ENCODE measurements at regions not wholly inside any gene's neighbourhood (a gene's known extent, or its start where the extent isn't known, plus 50 kb on each side); places are given as distances from the start of the nearest gene placed in this dataset.
"Not testable (repeated sequence)": the region's sequence is repeated elsewhere in the genome, so short reads cannot be mapped to it uniquely, and the experiment has no call there.

DNA sequence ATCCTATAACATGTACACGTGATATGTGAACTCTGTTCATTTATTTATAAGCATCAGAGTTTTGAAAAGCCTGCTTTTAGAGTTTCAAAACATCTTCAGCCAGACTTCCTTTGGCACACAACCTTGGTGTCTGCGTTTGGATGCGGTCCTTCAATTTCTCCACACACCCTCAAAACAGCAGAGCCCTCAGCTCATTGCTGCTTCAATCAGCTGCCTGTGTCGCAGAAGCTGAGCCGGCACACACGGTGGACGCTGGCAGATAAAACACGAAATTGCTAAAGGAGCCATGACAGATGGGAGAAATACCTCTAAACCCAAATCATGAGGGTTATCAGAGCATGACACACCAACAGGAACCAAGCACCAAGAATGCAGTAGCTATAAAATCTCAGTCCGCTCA lies 396.4 kb upstream of the AKR1E2 start:
- no peak for DNase-seq

DNA sequence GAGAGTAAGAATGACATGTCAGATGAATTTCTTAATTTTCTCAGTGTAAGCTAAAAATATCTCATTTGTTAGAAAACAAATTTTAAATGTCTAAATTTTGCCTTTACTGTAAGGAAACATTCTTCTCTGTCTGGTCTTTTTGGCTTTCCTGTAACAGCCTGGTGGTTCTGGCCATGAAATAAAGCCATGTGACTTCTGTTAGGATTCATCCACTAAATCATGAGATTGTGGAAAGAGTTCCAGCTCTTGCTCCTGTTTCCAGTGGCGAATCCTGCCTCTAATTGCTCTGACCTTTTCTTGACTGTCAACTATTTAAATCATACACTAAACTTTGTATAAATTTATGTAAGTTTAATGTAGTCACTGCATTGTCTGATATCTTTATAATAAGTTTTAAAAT lies 398.5 kb upstream of the AKR1E2 start:
- DNase-seq: no peak

DNA sequence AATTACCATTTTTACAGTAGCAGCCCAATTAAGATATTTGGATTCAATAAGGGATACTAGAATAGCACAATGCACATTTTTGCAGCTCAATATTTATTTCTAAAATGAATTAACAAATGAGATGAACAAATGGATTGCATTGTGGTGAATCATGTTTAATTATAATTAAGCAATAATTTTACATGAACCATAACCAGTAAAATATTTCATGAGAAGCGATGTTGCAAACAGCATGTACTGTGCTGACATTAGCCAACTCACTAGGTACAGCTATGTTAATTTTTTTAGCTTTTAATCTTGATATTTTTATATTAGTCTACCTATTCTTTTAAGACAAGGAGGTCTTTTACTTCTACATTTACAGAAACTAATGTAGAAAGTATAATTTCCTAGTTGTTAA lies 399.1 kb upstream of the AKR1E2 start:
- DNase-seq: no peak

DNA sequence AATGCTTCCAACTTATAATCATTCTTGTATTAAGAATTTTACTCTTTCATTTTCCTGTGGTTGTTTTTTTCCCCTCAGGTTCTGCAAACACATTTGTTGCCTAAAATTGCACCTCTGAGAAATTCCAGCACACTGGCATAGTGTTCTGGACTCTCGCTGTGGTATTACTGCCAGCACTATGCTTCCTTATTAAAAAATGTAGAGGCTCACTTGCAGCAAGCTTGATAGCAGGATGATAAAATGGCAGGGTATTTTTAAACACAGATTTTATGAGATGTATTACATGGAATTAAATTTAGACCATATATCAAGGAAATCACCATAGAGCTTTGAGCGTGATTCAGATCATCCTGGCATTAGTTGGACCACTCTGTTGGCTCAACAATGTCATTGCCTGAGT lies 416.7 kb upstream of the AKR1E2 start:
- DNase-seq: no peak

GRCh38 chr10:4407783-4408182 lies 418.2 kb upstream of the AKR1E2 start:
- peak; percentile 88 for DNase-seq

GRCh38 chr10:4405828-4406227 lies 420.2 kb upstream of the AKR1E2 start:
- DNase-seq: no peak

GRCh38 chr10:4403638-4404252 lies 422.3 kb upstream of the AKR1E2 start:
- DNase-seq: no peak

DNA sequence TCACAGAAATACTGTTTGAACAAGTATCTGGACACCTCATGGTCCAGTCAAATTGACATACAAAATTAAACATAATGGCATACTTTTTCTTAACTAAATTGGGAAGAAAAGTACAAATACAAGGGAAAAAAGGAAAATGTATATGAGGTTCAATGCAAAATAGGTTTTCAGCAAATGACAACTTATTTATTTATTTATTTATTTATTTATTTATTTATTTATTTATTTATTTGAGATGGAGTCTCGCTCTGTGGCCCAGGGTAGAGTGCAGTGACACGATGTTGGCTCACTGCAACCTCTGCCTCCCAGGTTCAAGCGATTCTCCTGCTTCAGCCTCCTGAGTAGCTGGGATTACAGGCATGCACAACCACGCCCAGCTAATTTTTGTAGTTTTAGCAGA lies 424.9 kb upstream of the AKR1E2 start:
- not testable (repeated sequence) for DNase-seq

DNA sequence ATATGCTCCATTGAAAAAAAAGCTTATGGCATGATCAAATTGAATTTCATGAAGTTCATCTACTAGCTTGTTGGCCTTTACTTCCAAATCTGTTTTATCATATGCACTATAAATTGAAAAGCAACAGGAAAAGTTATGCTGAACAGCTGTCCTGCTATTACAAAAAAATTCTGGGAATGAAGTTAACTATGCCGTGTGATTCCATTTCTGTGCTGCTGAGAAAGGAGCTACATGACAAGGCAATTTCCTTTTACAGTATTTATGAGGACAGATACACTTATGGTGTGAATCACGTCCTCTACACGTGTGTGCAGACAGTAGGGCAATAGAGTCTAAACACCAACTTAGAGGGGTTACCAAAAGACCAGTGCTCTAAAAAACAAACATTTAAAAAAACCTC lies 426.5 kb upstream of the AKR1E2 start:
- no peak for DNase-seq

GRCh38 chr10:4398602-4399001 lies 427.4 kb upstream of the AKR1E2 start:
- no peak for DNase-seq

DNA sequence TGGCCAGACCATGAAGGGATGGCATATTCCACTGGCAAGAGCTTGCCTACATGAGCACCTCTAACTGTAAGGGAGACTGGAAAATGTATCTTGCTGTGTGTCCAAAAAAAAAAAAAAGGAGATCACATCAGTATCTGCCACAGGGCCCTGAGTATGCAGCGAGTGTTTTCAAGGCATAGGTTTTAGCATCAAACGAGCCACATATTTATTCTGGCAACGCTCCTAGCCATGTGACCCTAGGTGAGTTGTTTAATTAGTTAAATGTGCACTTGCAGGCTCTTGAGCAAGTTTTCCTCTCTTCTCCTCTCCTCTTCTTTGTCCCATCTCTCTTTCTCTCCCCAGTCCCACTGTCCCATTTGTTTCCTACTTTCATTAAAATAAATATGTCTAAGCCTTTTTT lies 428.7 kb upstream of the AKR1E2 start:
- DNase-seq: no peak

DNA sequence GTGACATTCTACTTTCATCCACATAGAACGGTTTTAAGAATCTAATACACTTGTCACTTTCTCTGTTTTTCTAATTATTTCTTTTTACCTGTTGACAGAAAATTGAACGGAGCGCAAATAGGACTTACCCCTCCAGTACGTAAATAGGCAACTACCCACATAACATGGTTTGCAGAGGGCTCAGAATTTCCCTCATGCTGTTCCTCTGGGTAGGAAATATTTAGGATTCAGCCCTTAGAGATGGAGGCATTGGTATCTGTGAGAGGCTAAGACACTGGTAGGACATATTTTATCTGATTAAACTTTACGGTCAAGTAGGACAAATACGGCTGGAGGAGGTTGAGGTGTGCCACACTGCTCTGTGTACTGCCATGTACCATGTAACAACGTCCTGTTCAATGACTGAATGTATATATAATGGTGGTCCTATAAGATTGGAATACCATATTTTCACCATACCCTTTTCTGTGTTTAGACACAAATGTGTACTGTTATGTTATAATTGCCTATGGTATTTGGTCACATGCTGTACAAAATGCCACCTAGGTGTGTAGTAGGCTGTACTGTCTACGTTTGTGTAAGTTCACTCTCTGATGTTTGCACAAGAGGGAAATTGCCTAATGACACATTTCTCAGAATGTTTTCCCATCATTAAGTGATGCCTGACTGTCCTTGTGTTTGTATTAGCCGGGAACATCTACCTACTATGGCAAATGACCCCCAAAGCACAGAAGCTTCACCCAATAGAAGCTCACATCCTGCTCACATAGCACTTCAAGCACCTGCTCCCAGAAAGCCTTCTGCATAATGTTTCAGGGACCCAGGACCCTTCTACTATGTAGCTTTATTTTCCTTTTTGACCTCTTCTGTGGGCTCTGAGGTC lies 429.4 kb upstream of the AKR1E2 start:
- DNase-seq: no peak

GRCh38 chr10:4395731-4396130 lies 430.3 kb upstream of the AKR1E2 start:
- no peak for DNase-seq

- not testable (repeated sequence) for DNase-seq
Measured at GRCh38 chr10:4394455-4394854, 431.6 kb upstream of the AKR1E2 start.

DNA sequence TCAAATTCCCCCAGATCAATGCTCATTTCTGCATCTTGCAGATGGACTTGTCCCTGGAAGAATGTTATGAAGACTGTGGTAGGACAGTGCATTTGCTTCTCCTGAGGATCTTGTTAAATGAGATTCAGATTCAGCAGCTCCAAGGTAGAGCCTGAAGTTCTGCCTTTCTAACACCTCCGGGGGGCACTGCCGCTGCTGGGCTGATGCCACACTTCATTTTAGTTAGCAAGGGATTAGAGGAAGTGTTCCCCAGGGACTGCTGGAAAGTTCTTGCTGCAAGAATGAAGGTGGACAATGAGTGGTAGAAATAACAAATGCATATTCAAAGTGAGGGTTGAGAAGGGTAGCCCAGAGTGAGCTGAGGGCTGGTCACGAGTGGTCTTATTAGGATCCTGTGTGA lies 434.3 kb upstream of the AKR1E2 start:
- peak; percentile 47 for DNase-seq

- DNase-seq: no peak
Measured at GRCh38 chr10:4390219-4390618, 435.8 kb upstream of the AKR1E2 start.

- DNase-seq: no peak
Measured at GRCh38 chr10:4385231-4385870, 440.7 kb upstream of the AKR1E2 start.

- DNase-seq: no peak
Measured at GRCh38 chr10:4384245-4384644, 441.8 kb upstream of the AKR1E2 start.

DNA sequence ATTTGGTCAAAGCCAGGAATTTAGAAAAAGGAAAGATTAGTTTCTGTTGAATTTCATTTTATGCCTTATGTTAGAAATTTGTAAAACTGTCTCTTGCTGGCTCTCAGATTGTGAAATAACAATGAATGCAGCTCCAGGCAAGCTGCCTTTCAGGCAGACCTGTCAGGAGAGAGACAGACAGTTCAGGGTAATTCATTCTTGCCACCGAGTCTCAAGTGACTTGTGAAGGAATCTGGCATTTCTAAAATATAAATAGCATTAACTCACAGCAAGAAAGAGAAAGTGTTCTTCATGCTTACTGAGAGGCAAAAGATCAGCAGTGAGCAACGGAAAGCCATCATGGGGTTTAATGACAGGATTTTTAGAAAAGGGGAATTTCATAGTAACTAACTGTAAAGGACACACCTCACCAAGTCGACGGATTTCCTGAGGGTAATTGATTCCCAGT lies 442.3 kb upstream of the AKR1E2 start:
- DNase-seq: no peak

DNA sequence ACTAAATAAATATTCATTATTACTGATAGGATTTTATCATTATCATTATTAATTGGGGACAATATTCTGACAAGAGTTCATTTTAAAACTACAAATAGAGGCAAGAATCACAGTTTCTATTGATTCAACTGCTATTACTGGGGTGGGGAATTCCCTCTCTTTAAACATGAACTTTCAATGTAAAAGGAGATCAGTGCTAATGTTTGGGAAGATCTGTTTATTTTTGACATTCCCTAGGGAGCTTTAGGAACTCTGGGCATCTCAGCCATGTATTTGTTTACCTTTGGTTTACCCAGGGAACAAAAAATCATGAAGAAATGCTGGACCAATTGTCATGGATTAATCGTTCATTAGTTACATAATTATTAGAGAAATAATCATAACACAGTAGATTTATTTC lies 443.2 kb upstream of the AKR1E2 start:
- DNase-seq: no peak

DNA sequence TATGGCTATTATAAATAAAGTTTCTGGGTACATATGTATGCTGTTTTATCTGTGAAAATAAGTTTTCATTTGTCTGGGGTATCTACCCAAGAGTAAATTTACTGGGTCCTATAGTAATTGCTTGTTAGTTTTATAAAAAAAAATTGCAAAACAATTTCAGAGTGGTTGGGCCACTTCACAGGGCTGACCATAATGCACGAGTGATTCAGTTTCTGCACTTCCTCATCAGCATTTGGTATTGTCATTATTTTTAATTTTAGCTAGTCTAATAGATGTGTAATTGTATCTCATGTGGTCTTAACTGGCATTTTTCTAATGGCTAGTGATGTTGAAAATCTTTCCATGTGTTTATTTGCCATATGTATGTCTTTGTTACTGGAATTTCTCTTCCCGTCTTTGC lies 452.4 kb upstream of the AKR1E2 start:
- no peak for DNase-seq

- no peak for DNase-seq
Measured at GRCh38 chr10:4373098-4373497, 452.9 kb upstream of the AKR1E2 start.

GRCh38 chr10:4372601-4373000 lies 453.4 kb upstream of the AKR1E2 start:
- no peak for DNase-seq

DNA sequence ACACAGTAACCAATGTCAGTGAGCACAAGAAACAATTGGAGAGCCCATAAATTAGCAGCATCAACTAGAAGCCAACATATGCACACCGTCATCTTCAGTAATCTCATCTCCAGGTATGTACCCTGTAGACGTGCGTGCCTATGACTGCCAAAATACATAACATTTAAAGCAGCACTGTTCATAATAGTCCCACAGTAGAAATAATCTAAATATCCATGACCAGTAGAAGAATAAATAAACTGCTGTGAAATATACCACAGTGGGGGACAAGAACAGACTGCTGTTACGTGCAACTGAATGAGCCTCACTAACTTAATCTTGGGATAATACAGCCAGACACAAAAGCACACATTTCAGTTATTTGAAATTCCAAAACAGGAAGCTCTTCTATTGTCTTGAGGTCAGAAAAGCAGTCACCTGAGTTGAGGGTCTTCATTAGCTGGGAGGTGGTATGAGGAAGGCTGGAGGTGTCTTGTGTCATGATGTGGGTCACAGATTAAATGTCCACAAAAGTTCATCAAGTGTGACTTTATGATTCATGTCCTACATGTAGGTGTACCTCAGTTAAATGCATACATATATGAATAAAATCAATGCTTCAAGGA lies 454.2 kb upstream of the AKR1E2 start:
- no peak for DNase-seq
